HG02981 (cell line): ENCODE measurements at regions not wholly inside any gene's neighbourhood (a gene's known extent, or its start where the extent isn't known, plus 50 kb on each side); places are given as distances from the start of the nearest gene placed in this dataset.

Experiments used
- ATAC-seq: cut with Tn5 transposase; IDR thresholded peaks from one replicate; pipeline ENCODE4 v1.9.1; 2021; ENCODE audit warnings: mild to moderate bottlenecking, moderate library complexity; ENCODE audit not compliant: unreplicated experiment

GRCh38 chr7:52502281-52502680 lies 533.2 kb upstream of the POM121L12 start:
- ATAC-seq, result no peak

GRCh38 chr7:52501696-52502095 lies 533.7 kb upstream of the POM121L12 start:
- no peak for ATAC-seq

GRCh38 chr7:52500841-52501240 lies 534.6 kb upstream of the POM121L12 start:
- ATAC-seq, result no peak

GRCh38 chr7:52498366-52498765 lies 537.1 kb upstream of the POM121L12 start:
- no peak for ATAC-seq

GRCh38 chr7:52486267-52486666 lies 549.2 kb upstream of the POM121L12 start:
- ATAC-seq, result no peak

GRCh38 chr7:52482076-52482475 lies 553.4 kb upstream of the POM121L12 start:
- ATAC-seq, result no peak

- no peak for ATAC-seq
These were observed 553.9 kb upstream of the POM121L12 start for GRCh38 chr7:52481571-52481970.

GRCh38 chr7:52479990-52480389 lies 555.4 kb upstream of the POM121L12 start:
- ATAC-seq, result no peak

GRCh38 chr7:52475001-52475582 lies 560.3 kb upstream of the POM121L12 start:
- ATAC-seq, result no peak

- ATAC-seq, result no peak
These were observed 561.7 kb upstream of the POM121L12 start for GRCh38 chr7:52473756-52474155.

GRCh38 chr7:52472006-52472620 lies 563.3 kb upstream of the POM121L12 start:
- no peak for ATAC-seq

GRCh38 chr7:52465216-52465615 lies 570.2 kb upstream of the POM121L12 start:
- no peak for ATAC-seq

GRCh38 chr7:52463341-52463740 lies 572.1 kb upstream of the POM121L12 start:
- no peak for ATAC-seq

- no peak for ATAC-seq
These were observed 573.0 kb upstream of the POM121L12 start for GRCh38 chr7:52462474-52462873.

GRCh38 chr7:52455571-52455970 lies 579.9 kb upstream of the POM121L12 start:
- ATAC-seq, result no peak

- ATAC-seq, result no peak
These were observed 584.6 kb upstream of the POM121L12 start for GRCh38 chr7:52450816-52451215.

GRCh38 chr7:52447581-52448180 lies 587.8 kb upstream of the POM121L12 start:
- no peak for ATAC-seq

GRCh38 chr7:52436278-52436677 lies 599.2 kb upstream of the POM121L12 start:
- ATAC-seq, result no peak

GRCh38 chr7:52431082-52431815 lies 604.2 kb upstream of the POM121L12 start:
- no peak for ATAC-seq

- ATAC-seq, result no peak
These were observed 612.2 kb upstream of the POM121L12 start for GRCh38 chr7:52423251-52423650.

GRCh38 chr7:52413051-52413450 lies 622.4 kb upstream of the POM121L12 start:
- no peak for ATAC-seq

GRCh38 chr7:52410032-52410431 lies 625.4 kb upstream of the POM121L12 start:
- ATAC-seq, result no peak
